Activated T-cell treated with anti-CD3 and anti-CD28 coated beads, Interleukin-2, amount 50 U/mL, for 4 hours (primary cell): ENCODE measurements at regions not wholly inside any gene's neighbourhood (a gene's known extent, or its start where the extent isn't known, plus 50 kb on each side); places are given as distances from the start of the nearest gene placed in this dataset.

Experiments
- ATAC-seq, 2 donors: fragments of 200-7000 bp; cut with Tn5 transposase; one replicate each; pipeline ENCODE4 v1.10.0; 2021
- DNase-seq: peaks from one replicate; pipeline ENCODE4 v3.0.0-alpha.2; 2020
- H3K27me3 Mint-ChIP-seq: one replicate; pipeline ENCODE4 v1.8.0; 2021; ENCODE audit warnings: low read depth, mixed read lengths
- H3K36me3 Mint-ChIP-seq: one replicate; pipeline ENCODE4 v1.8.0; 2022; ENCODE audit warnings: mixed read lengths; ENCODE audit not compliant: insufficient read depth
- H3K4me1 Mint-ChIP-seq: one replicate; pipeline ENCODE4 v1.8.0; 2021; ENCODE audit warnings: low read depth, mixed read lengths
- H3K4me3 Mint-ChIP-seq: one replicate; pipeline ENCODE4 v1.8.0; 2021; ENCODE audit warnings: mild to moderate bottlenecking, moderate library complexity, mixed read lengths
- H3K9me3 Mint-ChIP-seq: one replicate; pipeline ENCODE4 v1.8.0; 2021; ENCODE audit warnings: mixed read lengths

DNA sequence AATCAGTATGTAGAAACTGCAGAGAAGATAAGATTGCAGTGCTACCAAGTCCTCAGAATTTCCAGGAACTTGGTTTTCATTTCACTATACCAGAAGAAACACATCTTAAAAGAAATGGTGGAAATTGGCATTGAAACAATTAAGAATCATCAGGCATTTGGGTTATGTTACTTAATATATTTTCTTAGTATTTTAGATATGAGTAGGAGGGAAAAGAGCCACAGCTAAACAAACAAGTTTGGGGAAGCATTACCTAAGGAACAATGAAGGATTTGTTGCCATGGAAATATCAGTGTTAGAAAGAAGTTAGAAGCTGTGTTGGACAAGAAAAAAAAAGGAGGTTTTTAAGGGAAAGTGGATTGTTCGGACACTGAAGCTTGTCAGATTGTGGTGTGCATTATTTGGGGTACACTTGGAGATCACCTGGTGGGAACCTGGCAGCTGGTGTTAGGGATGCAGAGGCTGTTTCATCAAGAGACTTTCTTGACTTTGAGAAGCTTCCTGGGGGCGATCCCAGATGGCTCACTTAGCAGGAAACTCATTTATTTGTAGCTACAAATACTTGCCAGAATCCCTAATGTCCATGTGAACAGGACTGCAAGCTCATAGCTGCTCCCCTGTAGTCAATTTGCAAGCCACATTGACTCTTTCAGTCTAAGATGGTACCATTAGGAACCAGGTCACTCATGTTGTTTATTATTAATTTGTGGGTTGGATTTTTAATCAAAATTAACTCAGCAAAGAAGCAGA, 246.7 kb downstream of the RFC3 start:
- no peaks in the 10 kb centered on the region for H3K27me3 Mint-ChIP-seq
- DNase-seq, result no peak
- H3K9me3 Mint-ChIP-seq, result no peaks in the 10 kb centered on the region
- no peaks in the 10 kb centered on the region for H3K4me1 Mint-ChIP-seq
- no peak overlapping the region for H3K4me3 Mint-ChIP-seq
- ATAC-seq, result no peak
- no peaks in the 10 kb centered on the region for H3K36me3 Mint-ChIP-seq

GRCh38 chr13:34065928-34066327, 248.0 kb downstream of the RFC3 start:
- ATAC-seq (no peak), DNase-seq (no peak)
- Mint-ChIP-seq H3K4me1 (no peaks in the 10 kb centered on the region), H3K27me3 (no peaks in the 10 kb centered on the region), H3K4me3 (no peak overlapping the region), H3K36me3 (no peaks in the 10 kb centered on the region), H3K9me3 (no peaks in the 10 kb centered on the region)

DNA sequence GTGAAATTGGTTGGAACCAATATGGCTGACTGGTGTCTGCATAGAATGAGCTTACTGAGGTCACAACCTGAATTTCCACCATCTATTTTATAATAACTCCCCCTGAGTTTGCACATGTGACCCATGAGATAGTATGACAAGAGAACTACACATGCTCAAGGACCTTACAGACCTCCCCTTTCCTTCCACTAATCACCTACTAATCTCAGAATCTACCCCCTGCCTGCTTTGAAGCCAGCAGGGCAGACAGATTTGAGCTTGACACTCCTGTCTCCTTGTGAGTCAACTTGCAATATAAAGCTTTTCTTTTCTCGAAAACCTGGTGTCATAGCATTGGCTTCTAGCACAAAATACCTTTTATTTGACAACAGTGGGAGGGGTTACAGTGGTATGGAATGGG, 248.4 kb downstream of the RFC3 start:
- ATAC-seq (no peak), DNase-seq (no peak)
- Mint-ChIP-seq H3K9me3 (peaks cover 2% of the 10 kb centered on the region), H3K27me3 (no peaks in the 10 kb centered on the region), H3K4me1 (no peaks in the 10 kb centered on the region), H3K36me3 (no peaks in the 10 kb centered on the region), H3K4me3 (no peak overlapping the region)

DNA sequence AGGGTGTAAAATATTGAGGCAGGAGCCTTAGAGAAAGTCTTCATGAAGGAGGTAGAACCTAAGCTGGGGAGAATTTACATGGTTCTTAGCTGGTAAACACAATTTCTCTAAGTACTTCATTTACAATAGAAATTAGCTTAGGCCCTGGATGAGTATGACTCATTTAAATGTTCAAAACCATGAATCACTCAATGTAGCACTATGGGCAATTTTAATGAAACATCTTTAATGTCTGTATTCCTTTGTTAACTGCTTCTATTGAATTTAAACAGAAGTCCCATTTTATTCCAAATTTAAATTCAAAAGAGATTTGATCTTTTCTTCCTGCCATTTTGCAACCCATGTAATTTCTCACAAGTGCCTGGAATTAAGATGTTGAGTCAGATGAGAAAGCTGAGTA, 252.1 kb downstream of the RFC3 start:
- Mint-ChIP-seq H3K4me3 (no peak overlapping the region), H3K27me3 (no peaks in the 10 kb centered on the region), H3K36me3 (no peaks in the 10 kb centered on the region), H3K4me1 (no peaks in the 10 kb centered on the region), H3K9me3 (peaks cover 9% of the 10 kb centered on the region)
- ATAC-seq (no peak), DNase-seq (no peak)

GRCh38 chr13:34070544-34071303, 252.8 kb downstream of the RFC3 start:
- no peak for ATAC-seq
- Mint-ChIP-seq H3K36me3 (no peaks in the 10 kb centered on the region), H3K4me3 (no peak overlapping the region), H3K9me3 (peaks cover 9% of the 10 kb centered on the region), H3K4me1 (no peaks in the 10 kb centered on the region), H3K27me3 (no peaks in the 10 kb centered on the region)
- DNase-seq, result no peak

DNA sequence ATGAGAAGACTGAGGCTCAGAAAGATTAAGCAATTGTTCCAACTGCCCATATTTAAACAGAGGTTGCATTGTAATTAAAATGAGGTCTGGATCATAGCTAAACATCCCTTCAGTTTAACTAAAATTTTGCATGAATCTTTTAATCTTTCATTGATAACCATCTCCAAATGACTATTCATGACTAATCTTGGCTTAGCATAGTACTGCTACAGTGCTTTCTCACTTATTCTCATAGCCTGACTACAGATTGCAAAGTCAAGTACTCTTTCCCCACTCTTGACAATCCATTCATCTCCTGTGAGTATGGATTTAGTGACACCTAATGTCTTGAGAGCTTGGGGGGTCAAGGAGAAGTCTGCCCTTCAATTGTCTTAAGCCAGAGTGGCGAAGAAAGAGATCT, 258.4 kb downstream of the RFC3 start:
- peaks cover 7% of the 10 kb centered on the region for H3K9me3 Mint-ChIP-seq
- H3K4me1 Mint-ChIP-seq, result no peaks in the 10 kb centered on the region
- H3K27me3 Mint-ChIP-seq, result no peaks in the 10 kb centered on the region
- no peak for DNase-seq
- H3K4me3 Mint-ChIP-seq, result no peak overlapping the region
- H3K36me3 Mint-ChIP-seq, result no peaks in the 10 kb centered on the region
- no peak for ATAC-seq

DNA sequence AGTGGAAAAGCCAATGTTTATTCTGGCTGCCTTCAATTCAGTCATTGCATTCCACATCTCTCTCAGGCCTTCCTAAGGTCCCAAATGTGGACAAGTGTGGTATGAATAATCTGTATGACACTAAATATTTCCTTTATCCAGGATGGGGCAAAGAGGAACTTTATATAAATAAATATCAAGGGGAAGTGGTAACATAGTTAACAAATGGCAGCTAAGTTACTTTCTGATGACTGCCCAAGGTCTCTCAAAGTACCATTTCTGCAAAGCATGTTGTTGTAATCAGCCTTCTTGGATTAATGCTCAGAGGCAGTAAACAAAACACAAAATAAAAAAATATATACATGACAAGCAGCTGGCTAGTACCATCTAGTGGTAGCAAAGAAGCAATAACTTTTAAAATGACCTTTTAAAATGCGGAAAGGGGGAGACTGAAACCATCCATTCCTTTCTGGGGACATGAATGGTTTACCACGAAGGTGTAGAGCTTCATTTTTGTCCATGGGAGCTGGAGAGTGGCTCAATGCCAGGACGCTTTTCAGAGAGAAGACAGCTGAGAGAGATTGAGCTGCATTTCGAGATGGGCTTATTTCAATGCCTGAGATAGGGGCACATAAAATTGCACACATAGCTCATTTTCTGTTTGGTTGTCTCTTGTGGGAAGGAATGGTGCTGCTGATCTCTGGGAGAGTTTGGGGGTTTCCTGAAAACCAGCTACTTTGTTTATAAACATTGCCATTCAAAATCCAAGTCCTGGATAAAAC, 259.2 kb downstream of the RFC3 start:
- H3K9me3 Mint-ChIP-seq, result peaks cover 7% of the 10 kb centered on the region
- ATAC-seq (no peak), DNase-seq (no peak)
- no peak overlapping the region for H3K4me3 Mint-ChIP-seq
- no peaks in the 10 kb centered on the region for H3K4me1 Mint-ChIP-seq
- no peaks in the 10 kb centered on the region for H3K27me3 Mint-ChIP-seq
- no peaks in the 10 kb centered on the region for H3K36me3 Mint-ChIP-seq

DNA sequence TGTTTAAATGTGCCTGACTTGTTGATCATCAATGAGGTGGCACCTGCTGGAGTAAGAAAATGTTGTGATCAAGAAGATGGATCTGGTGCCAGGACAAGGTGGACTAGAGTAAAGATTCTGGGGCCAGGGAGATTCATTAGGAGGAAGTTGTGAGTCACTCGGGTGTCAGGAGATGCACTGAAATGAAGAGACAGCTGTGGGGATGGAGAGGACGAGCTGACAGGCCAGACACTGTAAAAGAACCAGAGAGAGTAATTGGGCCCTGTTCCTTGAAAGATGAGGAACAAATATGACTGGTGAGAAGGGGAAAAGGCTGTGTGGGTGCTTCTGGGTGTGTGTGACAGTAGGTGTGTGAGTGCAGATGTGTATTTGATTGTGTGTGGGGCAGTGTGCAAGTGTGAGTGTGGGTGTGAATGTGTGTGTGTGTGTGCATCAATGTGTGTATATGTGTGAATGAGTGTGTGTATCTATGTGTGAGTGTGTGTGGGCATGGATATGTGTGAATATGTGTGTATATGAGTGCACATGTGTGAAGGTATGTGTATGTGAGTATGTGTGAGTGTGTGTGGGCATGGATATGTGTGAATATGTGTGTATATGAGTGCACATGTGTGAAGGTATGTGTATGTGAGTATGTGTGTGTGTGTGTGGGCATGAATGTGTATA, 260.5 kb downstream of the RFC3 start:
- H3K36me3 Mint-ChIP-seq, result no peaks in the 10 kb centered on the region

GRCh38 chr13:34085204-34085603, 267.3 kb downstream of the RFC3 start:
- no peaks in the 10 kb centered on the region for H3K36me3 Mint-ChIP-seq
- no peaks in the 10 kb centered on the region for H3K4me1 Mint-ChIP-seq
- H3K9me3 Mint-ChIP-seq, result peaks cover 13% of the 10 kb centered on the region
- H3K4me3 Mint-ChIP-seq, result no peak overlapping the region
- H3K27me3 Mint-ChIP-seq, result peaks cover 2% of the 10 kb centered on the region
- DNase-seq, result no peak
- no peak for ATAC-seq

More for the DNA sequence above, 260.5 kb downstream of the RFC3 start:
- ATAC-seq (no peak), DNase-seq (no peak)
- no peak overlapping the region for H3K4me3 Mint-ChIP-seq
- H3K4me1 Mint-ChIP-seq, result no peaks in the 10 kb centered on the region
- no peaks in the 10 kb centered on the region for H3K27me3 Mint-ChIP-seq
- peaks cover 7% of the 10 kb centered on the region for H3K9me3 Mint-ChIP-seq

- Mint-ChIP-seq H3K27me3 (peaks cover 2% of the 10 kb centered on the region), H3K4me3 (no peak overlapping the region), H3K36me3 (no peaks in the 10 kb centered on the region), H3K9me3 (peaks cover 13% of the 10 kb centered on the region), H3K4me1 (no peaks in the 10 kb centered on the region)
- ATAC-seq (no peak), DNase-seq (no peak)
Measured at GRCh38 chr13:34086281-34086680, 268.3 kb downstream of the RFC3 start.

GRCh38 chr13:34087791-34088190, 269.8 kb downstream of the RFC3 start:
- no peak for DNase-seq
- Mint-ChIP-seq H3K9me3 (peaks cover 13% of the 10 kb centered on the region), H3K4me3 (no peak overlapping the region), H3K36me3 (no peaks in the 10 kb centered on the region), H3K27me3 (peaks cover 2% of the 10 kb centered on the region), H3K4me1 (no peaks in the 10 kb centered on the region)
- ATAC-seq, result no peak

GRCh38 chr13:34103854-34104253, 285.9 kb downstream of the RFC3 start:
- Mint-ChIP-seq H3K4me3 (no peak overlapping the region), H3K9me3 (peaks cover 3% of the 10 kb centered on the region), H3K4me1 (no peaks in the 10 kb centered on the region), H3K36me3 (no peaks in the 10 kb centered on the region), H3K27me3 (peaks cover 2% of the 10 kb centered on the region)
- DNase-seq (no peak), ATAC-seq (no peak)

DNA sequence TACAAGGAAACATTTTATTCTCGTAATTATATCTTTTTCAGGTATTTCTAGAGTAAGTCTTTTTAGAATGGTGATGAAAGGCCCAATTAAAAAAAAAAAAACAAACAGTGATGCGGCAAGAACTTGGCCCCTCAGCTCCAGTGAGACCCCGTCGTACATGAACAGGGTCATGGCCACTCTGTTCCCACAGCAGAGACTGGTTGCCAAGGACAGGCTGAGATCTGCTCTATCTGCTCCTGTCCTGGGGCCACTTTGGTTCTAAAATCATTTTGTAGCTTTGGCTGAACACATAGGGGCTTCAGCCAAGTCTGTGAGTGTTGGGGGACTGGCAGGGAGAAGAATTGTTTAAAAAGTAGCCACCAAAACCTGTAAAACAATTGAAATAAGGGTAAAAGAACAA, 286.9 kb downstream of the RFC3 start:
- ATAC-seq (no peak), DNase-seq (no peak)
- peaks cover 2% of the 10 kb centered on the region for H3K27me3 Mint-ChIP-seq
- H3K9me3 Mint-ChIP-seq, result peaks cover 8% of the 10 kb centered on the region
- no peaks in the 10 kb centered on the region for H3K36me3 Mint-ChIP-seq
- no peaks in the 10 kb centered on the region for H3K4me1 Mint-ChIP-seq
- H3K4me3 Mint-ChIP-seq, result no peak overlapping the region

DNA sequence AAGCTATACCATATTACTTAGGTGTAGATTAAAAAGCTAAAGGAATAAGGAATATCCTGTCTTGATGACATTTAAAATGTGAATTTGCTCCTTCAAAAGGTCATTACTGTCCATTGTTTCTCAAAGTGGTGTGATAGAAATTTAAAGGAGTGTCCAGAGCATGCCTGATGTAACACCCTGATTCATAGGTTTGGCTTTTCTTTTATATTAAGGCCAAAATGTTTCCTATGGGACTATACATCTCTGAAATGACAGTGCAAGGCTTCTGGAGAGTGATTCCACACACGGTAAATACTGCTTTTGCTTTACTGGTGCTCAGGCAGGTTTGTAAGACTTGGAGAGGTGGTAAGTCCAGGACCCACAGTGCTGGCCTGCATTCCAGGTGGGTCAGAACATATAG, 289.9 kb downstream of the RFC3 start:
- ATAC-seq, result no peak
- no peak for DNase-seq
- no peaks in the 10 kb centered on the region for H3K36me3 Mint-ChIP-seq
- H3K4me1 Mint-ChIP-seq, result no peaks in the 10 kb centered on the region
- peaks cover 6% of the 10 kb centered on the region for H3K9me3 Mint-ChIP-seq
- no peaks in the 10 kb centered on the region for H3K27me3 Mint-ChIP-seq
- no peak overlapping the region for H3K4me3 Mint-ChIP-seq
